ENCODE measurements at regions not wholly inside any gene's neighbourhood (a gene's known extent, or its start where the extent isn't known, plus 50 kb on each side); places are given as distances from the start of the nearest gene placed in this dataset.

DNA sequence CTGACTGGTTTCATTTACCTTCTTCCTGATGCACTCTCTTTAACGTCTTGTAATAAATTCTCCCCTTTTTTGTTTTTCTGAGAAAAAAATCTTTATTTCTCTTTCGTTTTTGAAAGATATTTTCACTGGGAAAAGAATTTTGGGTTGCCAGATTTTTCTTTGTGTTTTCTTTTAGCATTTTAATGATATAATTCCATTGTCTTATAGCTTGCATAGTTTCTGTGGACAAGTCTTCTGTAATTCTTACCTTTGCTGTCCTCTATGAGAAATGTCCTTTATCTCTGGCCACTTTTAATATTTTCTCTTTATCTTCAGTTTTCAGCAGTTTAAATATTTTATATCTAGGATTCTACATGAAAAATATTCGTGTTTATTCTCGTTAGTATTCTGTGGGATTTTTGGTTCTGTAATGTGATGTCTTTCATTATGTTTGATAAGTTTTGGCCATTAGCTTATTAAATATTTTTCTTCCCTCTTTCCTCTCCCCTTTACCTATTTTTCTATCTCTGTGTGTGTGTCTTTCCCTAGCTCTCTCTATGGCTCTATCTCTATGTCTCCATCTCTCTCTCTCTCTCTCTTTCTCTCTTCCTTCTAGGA is 236.5 kb downstream of the C16orf95 start:
- DNase-seq = no peak

DNA sequence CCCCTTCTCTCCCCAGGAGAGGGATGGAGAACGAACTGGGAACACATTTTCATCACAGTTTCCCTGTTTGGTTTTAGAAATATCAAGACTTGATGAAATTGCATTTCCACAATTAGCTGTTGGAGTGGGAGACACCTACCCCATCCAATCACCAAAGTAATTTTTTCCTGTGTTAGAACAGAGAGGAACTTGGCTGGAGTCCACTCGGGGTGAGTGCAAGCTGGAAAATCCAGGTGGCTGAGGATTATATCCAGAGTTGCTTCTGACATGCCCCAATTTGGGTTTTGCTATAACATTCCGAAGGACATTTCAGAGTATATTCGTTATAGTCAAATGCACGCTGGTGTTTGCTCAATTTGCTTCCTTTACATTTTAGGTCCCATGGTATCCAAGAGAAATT is 231.8 kb downstream of the C16orf95 start:
- DNase-seq = no peak

DNA sequence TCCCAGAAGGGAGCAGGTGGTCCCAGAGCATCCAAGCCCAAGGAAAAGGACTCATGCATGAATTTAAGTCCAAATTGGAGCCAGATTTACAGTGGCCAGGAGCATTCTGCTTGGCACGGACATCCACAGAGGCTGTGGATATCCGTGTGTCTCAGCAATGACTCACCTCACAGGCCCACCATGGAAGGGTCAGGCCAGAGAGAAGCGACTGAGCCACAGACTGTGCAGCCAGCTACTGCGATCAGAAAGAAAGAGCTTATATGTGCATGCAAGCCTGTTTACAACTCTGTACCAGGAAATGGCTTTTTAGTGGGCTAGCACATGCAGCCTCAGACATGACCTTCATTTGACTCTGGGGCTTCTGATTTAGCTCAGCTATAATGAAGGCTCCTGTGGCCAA is 231.0 kb downstream of the C16orf95 start:
- no peak for DNase-seq

DNA sequence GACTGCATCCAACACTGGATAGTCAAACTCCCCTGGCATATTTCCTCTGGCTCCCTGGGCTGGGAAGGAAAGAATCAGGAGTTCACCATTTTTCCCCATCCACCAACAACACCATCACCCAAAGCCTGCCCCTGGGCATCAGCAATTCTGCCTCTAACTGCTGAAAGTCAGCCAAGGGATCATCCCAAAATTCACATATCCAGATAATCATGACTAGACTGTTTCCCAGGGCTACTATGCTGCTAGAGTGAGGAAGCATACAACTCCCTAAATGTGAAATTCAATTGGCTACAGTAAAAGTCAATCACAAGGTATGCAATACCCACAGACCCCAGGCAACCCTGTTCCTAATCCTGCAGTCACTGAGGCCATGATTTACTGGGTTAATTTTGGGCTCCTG is 230.6 kb downstream of the C16orf95 start:
- DNase-seq = no peak

DNA sequence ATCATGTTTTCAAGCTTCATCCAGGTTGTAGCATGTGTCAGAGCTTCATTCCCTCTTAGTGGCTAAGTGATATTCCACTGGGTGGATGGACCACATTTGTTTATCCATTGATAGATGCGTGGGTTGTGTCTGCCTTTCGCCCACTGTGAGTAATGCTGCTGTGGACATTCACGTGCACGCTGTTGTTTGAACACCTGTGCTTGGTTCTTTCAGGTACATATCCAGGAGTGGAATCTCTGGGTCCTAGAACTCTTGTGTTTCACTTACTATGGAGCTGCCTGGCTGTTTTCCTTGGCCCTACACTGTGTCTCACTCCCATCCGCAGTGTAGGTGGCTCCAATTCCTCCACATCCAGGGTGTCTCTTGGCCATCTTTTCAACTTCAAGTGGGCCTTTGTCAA is 224.2 kb downstream of the C16orf95 start:
- no peak for DNase-seq

DNA sequence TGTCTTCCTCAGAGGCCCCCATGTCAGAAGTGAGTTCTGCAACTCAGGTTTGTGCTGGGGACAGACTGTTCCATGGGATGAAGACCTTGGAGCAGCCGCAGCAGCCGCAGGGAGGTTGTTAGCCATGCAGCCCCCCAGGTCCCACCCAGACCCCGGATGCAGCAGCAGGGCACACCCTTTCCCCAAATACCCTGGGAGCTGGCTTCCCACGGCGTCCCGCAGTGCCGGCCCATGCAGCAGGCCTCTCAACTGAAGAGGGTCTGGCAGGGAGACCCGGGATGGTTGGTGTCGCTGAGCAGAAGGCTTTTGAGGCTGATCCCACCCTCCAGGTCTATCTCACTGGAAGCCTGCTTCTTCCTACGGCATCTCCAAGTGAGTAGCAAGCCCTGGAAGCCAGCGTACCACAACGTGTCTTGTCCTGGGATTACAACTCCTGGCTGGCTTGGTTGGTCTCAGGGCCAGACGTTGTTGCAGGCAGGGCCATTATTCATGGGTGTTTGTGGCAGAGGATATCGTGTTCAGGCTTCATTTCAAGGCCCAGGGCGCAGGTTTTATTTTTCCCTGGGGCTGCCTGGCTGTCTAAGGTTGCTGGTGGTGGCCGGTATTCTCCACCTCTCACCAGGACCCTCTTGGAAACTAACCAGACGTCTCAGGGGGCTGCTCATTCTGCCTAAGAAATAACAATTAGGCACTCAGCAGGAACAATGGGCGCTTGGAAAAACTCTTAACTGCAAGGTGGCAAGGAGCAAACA is 223.2 kb downstream of the C16orf95 start:
- DNase-seq = no peak

DNA sequence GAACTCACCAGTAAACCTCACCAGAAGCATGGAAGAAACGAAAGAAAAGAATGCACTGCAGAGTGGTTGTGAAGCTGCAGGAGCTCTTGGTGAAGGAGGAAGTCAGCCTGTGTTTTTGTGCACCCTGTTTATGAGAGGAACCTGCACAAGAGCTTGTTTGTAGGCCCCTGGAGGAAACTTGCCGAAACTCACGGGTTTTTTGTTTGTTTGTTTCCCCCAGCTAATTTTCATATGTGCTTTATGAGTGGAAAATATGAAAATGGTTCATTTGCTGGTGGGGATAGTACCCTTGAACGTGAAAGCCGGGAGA is 222.7 kb downstream of the C16orf95 start:
- DNase-seq = no peak

DNA sequence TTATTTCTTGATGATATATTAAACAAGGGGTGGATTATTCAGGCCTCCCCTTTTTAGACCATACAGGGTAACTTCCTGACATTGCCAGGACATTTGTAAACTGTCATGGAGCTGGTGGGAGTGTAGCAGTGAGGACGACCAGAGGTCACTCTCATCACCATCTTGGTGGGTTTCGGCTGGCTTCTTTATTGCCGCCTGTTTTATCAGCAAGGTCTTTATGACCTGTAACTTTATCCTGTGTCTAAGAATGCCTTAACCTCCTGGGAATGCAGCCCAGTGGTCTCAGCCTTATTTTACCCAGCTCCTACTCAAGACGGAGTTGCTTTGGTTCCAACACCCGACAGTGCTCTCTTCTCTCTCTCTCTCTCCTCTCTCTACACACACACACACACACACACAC is 221.9 kb downstream of the C16orf95 start:
- no peak for DNase-seq

DNA sequence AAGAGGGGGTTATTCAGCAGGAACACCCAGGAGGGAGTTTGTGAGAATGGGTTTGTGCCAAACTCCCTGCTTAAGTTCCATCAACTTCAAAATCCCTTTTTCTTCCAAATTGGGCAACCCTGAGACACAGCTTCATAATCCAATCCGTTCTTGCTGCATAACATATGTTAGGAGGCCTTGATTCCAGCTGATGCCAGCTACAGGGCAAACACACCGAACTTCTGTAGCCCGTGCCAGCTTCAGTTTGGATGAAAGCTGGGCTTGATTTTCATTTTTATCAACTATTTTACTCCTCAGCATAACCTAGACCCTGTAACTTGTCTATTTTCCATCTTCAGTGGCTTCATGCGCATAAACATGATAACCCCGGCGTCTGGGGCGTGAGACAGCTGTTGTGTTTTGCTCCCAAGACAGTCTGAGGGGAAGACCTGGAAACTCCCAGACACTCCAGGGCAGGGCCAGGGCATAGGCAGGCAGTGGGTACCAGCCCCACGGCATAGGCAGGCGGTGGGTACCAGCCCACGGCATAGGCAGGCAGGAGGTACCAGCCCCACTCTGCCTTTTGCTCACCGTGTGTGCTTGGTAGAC is 220.4 kb downstream of the C16orf95 start:
- DNase-seq = no peak

DNA sequence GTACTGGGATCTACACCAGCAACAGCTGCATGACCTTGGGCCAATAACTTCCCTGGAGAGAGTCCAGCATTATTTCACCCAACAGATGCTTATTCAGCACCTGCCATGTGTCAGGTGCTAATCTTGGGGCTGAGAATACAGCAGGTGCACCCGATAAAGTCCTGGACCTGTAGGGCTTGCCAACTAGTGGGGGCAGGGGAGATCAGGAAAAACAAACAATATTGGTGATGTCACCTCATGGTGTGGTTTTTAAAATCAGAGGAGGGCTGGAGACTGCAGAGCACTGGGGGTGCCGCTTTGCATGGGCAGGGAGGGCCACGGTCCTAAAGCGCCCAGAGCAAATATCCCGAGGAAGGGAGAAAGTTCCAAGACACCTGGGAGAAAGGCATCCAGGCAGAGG is 218.8 kb downstream of the C16orf95 start:
- DNase-seq = no peak

DNA sequence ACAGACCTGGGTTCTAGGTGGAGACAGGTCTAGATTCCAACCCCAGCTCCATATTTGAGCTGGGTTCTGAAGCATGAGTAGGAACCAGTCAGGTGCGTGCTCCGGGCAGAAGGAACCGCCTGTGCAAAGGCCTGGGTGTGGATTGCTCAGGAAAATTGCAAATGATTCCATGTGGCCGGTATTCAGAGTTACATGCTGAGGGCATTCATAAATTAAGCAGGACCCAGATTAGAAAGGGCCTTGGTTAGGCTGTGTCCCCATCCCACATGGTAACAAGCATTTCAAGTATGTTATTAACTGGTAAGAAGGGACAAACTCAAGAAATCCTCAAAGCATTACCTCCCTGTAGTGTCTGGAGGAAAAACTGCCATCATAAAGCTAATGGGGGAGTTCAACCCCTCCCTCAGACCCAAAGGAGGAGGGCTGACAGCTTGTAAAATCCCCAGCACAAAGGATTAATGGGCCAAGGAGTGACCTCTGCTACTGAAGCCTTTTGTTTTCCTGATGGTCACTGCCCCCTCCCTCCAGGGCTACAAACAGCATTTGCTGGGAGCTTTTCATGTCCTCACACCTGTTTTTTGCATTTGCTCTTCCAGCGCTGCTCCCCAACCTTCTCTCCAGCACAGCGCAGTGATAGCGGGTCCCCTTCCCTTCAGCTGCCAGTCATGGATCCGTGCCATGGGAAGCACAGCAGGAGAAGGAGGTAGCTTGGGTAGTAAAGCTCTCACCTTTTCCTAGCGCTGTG is 218.0 kb downstream of the C16orf95 start:
- no peak for DNase-seq

DNA sequence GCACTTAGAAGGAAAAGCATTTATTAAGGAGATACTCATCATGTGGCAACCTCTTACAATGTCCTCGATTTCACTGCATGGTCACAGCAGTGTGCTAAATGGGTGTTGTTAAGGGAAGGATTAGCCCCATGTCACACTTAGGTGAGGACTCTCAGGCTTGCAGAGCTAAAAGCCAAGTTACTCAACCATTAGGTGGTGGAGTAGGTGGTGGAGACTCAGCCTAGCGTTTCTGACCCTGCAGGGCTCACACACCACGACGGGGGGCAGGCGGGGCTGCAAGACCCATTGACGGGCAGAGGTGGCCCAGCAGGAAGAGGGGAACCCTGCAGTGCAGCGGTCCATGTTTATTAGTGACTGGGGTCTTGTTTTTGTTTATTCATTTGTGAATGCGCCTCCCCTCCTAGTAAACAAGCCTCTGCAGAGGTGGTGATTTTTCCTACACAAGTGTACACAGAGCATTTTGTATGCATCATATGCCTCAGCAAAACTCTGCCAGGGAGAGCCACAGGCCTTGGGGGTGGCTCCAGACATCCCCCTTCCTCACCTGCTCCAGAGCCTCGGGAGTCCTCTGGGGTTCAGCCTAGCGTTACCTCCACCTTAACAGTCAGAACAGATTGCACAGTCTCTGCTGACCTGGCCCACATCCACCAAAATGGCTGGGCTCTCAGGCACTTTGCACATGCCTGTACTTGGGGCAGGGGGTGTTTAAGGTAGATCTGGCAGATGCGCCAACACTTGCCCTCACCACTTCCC is 216.7 kb downstream of the C16orf95 start:
- no peak for DNase-seq

DNA sequence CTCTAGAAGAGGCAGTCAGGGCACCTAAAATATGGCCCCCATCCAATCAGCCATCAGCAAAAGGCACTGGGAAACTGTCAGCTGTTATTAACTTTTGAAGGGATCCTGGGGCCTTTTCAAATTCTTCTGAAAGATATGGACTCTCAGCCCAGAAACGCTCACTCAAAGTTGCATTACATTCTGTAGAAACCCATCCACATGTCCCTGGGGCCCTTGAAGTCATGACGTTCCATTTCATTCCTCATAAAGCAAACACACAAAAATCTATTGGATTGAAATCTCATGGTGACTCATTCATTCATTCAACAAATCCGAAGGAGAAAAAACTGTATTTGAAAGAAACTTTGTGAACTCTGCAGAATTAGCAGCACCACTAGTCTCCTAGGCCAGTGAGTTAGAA is 215.3 kb downstream of the C16orf95 start:
- DNase-seq = no peak

DNA sequence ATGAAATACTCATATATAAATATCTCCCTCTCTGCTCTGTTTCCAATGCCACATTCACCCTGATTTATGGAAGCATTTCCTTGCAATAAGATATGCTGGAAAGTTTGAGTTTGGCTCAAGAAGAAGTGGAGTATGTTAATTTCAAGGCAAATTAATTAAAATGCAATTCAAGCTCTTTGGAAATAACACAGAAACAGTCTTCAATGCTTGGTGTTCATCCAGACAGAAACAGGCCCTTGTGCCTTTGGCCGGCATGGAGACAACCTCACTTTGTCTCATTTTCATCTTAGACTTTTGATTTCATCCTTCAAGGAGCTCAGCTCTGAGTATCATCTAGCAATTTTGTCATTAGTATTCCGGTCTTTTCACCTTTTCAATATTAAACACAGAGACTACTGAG is 210.0 kb downstream of the C16orf95 start:
- DNase-seq = no peak

DNA sequence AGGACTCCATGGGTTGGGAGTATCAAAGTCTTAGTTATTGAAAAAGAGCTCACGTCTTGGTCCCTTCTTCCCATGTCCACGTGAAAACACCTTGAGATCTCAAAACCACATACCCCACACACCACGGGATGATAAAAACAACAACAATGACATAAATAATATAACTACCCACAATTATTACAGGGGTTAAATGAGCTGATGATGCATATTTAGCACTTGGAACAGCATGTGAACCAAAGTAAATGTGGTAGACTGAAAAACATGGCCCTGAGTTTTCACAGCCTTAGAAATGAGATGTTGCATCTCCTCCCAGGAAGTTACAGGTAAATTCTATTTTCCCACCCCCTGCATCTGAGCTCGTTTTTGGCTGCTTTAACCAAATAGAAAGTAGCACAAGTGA is 208.9 kb downstream of the C16orf95 start:
- no peak for DNase-seq

DNA sequence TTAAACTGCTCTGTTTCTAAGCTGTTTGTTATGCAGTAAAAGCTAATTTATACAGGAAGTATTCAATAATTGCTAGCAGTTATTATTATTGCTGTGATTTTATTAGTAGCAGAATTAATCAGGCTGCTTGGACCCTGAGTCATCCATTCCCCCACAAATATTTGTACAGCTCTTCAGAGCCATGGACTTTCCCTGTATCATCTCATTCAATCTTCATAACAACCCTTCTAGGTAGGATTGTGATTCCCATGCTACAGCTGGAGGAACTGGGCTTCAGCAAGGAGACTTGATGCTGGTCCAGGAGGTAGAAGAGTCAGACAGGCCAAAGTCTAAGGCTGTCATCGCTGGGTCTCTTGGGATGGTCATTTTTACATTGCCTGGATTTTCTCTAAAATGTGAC is 208.3 kb downstream of the C16orf95 start:
- no peak for DNase-seq

DNA sequence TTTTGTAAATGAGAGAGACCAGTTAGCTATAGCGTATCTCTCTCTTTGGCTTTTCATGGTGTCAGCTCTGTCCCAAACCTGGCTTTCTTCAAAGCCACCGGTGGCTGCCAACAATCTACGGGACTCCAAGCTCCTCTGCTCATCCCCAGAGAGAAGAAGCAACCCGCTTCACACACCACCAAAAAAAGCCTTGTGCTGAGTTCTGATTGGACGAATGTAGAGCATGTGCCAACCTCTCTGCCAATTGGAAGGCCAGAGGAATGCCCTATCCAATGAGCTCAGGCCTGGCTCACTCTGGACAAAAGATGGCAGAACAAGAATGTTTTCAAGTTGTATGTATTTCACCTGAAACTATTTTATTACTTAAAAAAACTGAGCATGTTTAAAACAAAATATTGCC is 202.4 kb downstream of the C16orf95 start:
- no peak for DNase-seq

DNA sequence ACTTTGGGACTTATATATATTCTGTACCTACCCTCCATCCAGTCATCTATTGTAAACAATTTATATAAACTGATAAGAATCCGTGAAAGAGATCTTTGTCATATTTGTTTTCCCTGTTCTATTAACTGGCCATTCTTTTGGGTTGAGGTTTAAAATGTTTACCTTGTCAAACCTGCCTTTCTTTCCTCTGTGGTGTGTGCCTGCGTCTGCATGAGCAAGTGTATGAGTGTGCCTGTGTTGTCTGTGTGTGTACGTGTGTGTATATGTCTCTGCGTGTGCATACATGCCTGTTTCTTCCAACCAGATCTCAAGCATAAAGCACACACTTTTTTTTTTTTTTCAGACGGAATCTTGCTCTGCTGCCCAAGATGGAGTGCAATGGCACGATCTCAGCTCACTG is 201.5 kb downstream of the C16orf95 start:
- DNase-seq = no peak

DNA sequence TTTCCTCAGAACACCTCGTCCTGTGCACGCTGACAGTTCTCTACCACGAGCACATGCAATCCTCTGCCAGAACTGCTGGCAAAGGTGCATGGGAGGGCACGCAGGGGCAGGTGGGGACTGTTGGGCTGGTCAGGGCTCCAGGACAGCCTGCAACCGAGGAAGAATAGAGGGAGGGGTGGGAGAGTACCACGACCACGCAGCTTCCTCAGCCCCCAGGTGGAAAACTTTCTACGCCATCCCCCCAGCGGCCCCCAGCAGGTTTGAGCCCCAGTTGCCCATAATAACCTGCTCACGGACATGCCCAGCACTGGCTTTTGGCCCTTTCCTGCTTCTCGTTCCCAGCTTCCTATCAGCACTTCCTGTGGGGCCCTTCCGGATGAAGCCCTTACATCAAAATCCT is 199.3 kb downstream of the C16orf95 start:
- DNase-seq = no peak

DNA sequence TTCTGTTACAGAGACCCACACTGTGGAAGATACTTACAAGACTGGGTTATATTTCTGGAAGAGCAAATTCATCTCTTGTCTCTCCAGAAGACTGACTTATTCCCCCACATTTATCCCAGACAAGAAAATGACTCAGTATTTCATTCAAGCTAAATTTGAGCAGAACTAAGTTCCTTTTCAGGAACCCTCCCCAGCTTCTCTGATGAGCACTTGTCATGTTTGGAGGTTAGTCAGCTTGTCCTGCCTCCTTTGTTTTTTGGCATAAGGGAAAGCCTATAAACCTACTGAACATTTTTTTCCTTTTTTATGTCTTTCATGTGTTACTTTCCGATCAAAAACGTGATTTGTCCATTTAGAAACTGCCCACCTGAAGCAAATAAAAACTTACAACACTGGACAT is 198.0 kb downstream of the C16orf95 start:
- no peak for DNase-seq

DNA sequence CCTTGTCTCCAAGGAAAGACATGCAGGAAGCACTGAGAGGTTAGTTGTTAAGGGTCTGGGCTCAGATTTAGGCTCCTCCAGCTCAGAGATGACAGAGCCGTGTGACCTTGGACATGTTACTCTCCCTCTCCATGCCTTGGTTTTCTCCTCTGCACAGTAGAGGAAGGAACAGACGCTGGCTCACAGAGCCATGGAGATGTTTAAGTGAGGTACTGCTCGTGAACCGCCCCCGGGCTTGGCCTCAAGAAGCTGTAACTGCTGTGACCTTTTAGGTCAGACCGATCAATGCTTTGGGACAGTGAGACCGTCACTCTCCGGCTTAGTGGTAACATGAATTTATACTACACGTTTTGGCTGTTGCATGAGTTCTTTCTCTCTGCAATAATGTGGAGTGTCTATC is 197.4 kb downstream of the C16orf95 start:
- DNase-seq = no peak

DNA sequence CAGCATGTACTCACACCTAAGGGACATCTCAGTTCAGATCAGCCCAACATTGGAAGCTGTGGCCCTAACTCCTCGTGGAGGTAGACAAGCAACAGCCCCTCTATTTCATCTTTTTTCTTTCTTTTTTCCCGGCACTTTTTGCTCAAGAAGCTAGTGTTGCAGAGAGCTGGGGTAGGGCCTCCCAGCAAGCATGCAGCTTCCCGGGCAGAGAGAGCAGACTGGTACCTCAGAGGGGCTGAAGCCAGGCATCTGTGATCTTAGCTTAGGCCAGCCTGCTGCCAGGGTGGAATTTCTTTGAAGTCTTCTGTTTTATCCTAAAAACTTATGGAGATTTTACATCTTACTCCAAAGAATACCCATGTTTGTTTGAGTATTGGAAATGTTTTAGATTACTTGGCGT is 195.4 kb downstream of the C16orf95 start:
- DNase-seq = no peak

DNA sequence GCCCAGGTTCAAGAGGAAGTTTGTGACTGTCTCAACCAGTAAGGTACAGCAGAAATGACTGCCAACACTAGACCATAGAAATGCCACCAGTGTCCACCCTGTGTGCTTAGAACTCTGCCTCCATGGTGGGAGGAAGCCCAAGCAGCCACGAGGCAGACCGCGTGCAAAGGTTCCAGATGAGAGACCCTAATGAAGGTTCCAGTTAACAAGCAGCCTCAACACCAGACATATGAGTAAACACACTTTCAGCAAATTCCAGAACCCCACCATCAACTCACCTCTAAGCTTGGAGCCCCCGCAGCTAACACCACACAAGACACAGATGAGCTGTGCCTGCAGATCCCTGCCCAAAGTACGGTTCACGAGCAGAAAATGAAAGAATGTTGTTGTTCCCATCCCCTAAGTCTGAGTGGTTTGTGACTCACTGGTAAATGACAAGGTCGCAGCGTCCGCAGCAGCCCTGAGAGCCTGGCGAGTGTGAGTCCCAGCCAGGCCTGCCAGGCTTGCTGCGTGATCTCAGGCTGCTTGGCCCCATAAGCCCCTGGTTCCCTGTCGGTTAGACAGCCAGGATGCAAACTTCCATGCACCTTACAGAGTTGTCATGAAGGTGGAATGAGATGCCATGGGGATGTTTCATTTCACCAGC is 193.7 kb downstream of the C16orf95 start:
- DNase-seq = no peak
